ENCODE measurements at regions not wholly inside any gene's neighbourhood (a gene's known extent, or its start where the extent isn't known, plus 50 kb on each side); places are given as distances from the start of the nearest gene placed in this dataset.

- TF ChIP-seq, protein P1, sequence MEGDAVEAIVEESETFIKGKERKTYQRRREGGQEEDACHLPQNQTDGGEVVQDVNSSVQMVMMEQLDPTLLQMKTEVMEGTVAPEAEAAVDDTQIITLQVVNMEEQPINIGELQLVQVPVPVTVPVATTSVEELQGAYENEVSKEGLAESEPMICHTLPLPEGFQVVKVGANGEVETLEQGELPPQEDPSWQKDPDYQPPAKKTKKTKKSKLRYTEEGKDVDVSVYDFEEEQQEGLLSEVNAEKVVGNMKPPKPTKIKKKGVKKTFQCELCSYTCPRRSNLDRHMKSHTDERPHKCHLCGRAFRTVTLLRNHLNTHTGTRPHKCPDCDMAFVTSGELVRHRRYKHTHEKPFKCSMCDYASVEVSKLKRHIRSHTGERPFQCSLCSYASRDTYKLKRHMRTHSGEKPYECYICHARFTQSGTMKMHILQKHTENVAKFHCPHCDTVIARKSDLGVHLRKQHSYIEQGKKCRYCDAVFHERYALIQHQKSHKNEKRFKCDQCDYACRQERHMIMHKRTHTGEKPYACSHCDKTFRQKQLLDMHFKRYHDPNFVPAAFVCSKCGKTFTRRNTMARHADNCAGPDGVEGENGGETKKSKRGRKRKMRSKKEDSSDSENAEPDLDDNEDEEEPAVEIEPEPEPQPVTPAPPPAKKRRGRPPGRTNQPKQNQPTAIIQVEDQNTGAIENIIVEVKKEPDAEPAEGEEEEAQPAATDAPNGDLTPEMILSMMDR (conservative IDR thresholded peaks at IDR 0.05; ENCODE audit: low read depth in 2 of 2) = no peak
- TF ChIP-seq STAT1 (IDR thresholded peaks at IDR 0.05; ENCODE audit: unreplicated experiment) (no peak), CREB1 (CRISPR knock-in tag; IDR thresholded peaks at IDR 0.05; ENCODE audit: low read depth) (no peak), POLR2AphosphoS5 (IDR thresholded peaks at IDR 0.05; ENCODE audit: low read depth) (no peak), JUNB (IDR thresholded peaks at IDR 0.05; ENCODE audit: unreplicated experiment) (no peak)
These were observed 697.6 kb downstream of the JRKL start for GRCh38 chr11:97087419-97087818.

Data from GM23338 (cell line).